ENCODE measurements at regions not wholly inside any gene's neighbourhood (a gene's known extent, or its start where the extent isn't known, plus 50 kb on each side); places are given as distances from the start of the nearest gene placed in this dataset.

- no peak for DNase-seq
- Mint-ChIP-seq H3K27ac (ENCODE audit: unreplicated experiment) (no peak overlapping the region), H3K4me1 (ENCODE audit: low read depth, unreplicated experiment) (no peaks in the 10 kb centered on the region), H3K36me3 (ENCODE audit: unreplicated experiment) (peaks cover 8% of the 10 kb centered on the region), H3K9me3 (ENCODE audit: unreplicated experiment) (no peaks in the 10 kb centered on the region), H3K27me3 (ENCODE audit: unreplicated experiment) (no peaks in the 10 kb centered on the region), H3K4me3 (ENCODE audit: unreplicated experiment) (no peak overlapping the region)
- no peak for TF ChIP-seq CTCF (IDR thresholded peaks at IDR 0.05; ENCODE audit: partially characterized antibody, unreplicated experiment)
Measured at GRCh38 chr2:77633601-77634000, 111.4 kb upstream of the LRRTM4 start.

- no peaks in the 10 kb centered on the region for H3K4me1 Mint-ChIP-seq (ENCODE audit: low read depth, unreplicated experiment)
Measured at GRCh38 chr2:77640924-77641323, 118.7 kb upstream of the LRRTM4 start.

GRCh38 chr2:77642339-77642738 lies 120.2 kb upstream of the LRRTM4 start:
- H3K27me3 Mint-ChIP-seq (ENCODE audit: unreplicated experiment): peaks cover 3% of the 10 kb centered on the region
- H3K9me3 Mint-ChIP-seq (ENCODE audit: unreplicated experiment): peaks cover 2% of the 10 kb centered on the region
- TF ChIP-seq CTCF (IDR thresholded peaks at IDR 0.05; ENCODE audit: partially characterized antibody, unreplicated experiment): no peak
- no peaks in the 10 kb centered on the region for H3K4me1 Mint-ChIP-seq (ENCODE audit: low read depth, unreplicated experiment)
- no peak for DNase-seq
- H3K27ac Mint-ChIP-seq (ENCODE audit: unreplicated experiment): no peak overlapping the region
- no peak overlapping the region for H3K4me3 Mint-ChIP-seq (ENCODE audit: unreplicated experiment)
- peaks cover 15% of the 10 kb centered on the region for H3K36me3 Mint-ChIP-seq (ENCODE audit: unreplicated experiment)

More at GRCh38 chr2:77640924-77641323, 118.7 kb upstream of the LRRTM4 start:
- DNase-seq: no peak
- H3K27me3 Mint-ChIP-seq (ENCODE audit: unreplicated experiment): peaks cover 3% of the 10 kb centered on the region
- peaks cover 2% of the 10 kb centered on the region for H3K9me3 Mint-ChIP-seq (ENCODE audit: unreplicated experiment)
- no peak overlapping the region for H3K27ac Mint-ChIP-seq (ENCODE audit: unreplicated experiment)
- peaks cover 15% of the 10 kb centered on the region for H3K36me3 Mint-ChIP-seq (ENCODE audit: unreplicated experiment)
- no peak overlapping the region for H3K4me3 Mint-ChIP-seq (ENCODE audit: unreplicated experiment)
- TF ChIP-seq CTCF (IDR thresholded peaks at IDR 0.05; ENCODE audit: partially characterized antibody, unreplicated experiment): no peak

- Mint-ChIP-seq H3K36me3 (ENCODE audit: unreplicated experiment) (no peaks in the 10 kb centered on the region), H3K9me3 (ENCODE audit: unreplicated experiment) (no peaks in the 10 kb centered on the region)
- TF ChIP-seq CTCF (IDR thresholded peaks at IDR 0.05; ENCODE audit: partially characterized antibody, unreplicated experiment): no peak
Measured at GRCh38 chr2:77649856-77650255, 127.7 kb upstream of the LRRTM4 start.

GRCh38 chr2:77652499-77652898 lies 130.3 kb upstream of the LRRTM4 start:
- Mint-ChIP-seq H3K4me3 (ENCODE audit: unreplicated experiment) (no peak overlapping the region), H3K27ac (ENCODE audit: unreplicated experiment) (no peak overlapping the region), H3K4me1 (ENCODE audit: low read depth, unreplicated experiment) (no peaks in the 10 kb centered on the region), H3K36me3 (ENCODE audit: unreplicated experiment) (no peaks in the 10 kb centered on the region), H3K9me3 (ENCODE audit: unreplicated experiment) (no peaks in the 10 kb centered on the region), H3K27me3 (ENCODE audit: unreplicated experiment) (no peaks in the 10 kb centered on the region)
- no peak for DNase-seq
- no peak for TF ChIP-seq CTCF (IDR thresholded peaks at IDR 0.05; ENCODE audit: partially characterized antibody, unreplicated experiment)

More at GRCh38 chr2:77649856-77650255, 127.7 kb upstream of the LRRTM4 start:
- DNase-seq: no peak
- Mint-ChIP-seq H3K4me1 (ENCODE audit: low read depth, unreplicated experiment) (no peaks in the 10 kb centered on the region), H3K27me3 (ENCODE audit: unreplicated experiment) (no peaks in the 10 kb centered on the region), H3K27ac (ENCODE audit: unreplicated experiment) (no peak overlapping the region), H3K4me3 (ENCODE audit: unreplicated experiment) (no peak overlapping the region)
